Panc1 (cell line): ENCODE measurements at regions not wholly inside any gene's neighbourhood (a gene's known extent, or its start where the extent isn't known, plus 50 kb on each side); places are given as distances from the start of the nearest gene placed in this dataset.

ENCODE experiments used
- ATAC-seq: fragments of 200-7000 bp; cut with Tn5 transposase; 2 replicates; pipeline ENCODE4 v1.9.1; 2020; ENCODE audit warnings: mild to moderate bottlenecking, moderate library complexity
- BruUV-seq: library from RNA; stranded (reverse); fragments of 400-500 nt; replicated peaks from 2 replicates; lab custom pipeline; 2021; lab: Mats Ljungman, UMichigan
- CTCF ChIA-PET: fragments of 300-600 bp; sonication (Branson Sonifier 250); formaldehyde crosslinking; loops from one replicate; lab custom pipeline; 2022; ENCODE audit warnings: antibody characterized with exemption; lab: Charles Lee
- POLR2A ChIA-PET: fragments of 300-600 bp; sonication (Branson Sonifier 250); formaldehyde crosslinking; loops from one replicate; lab custom pipeline; 2022; ENCODE audit warnings: antibody characterized with exemption; lab: Charles Lee
- DNase-seq: peaks from one replicate; pipeline ENCODE4 v3.0.0-alpha.2; 2010; ENCODE audit warnings: low read depth, low spot score
- H3K27ac ChIP-seq: 2 replicates; pipeline ENCODE4 v1.5.1; 2011; ENCODE audit warnings: mild to moderate bottlenecking, low read length, inconsistent platforms
- H3K27me3 ChIP-seq: fragments of 200-500 bp; sonication (Bioruptor generic); 2 replicates; pipeline ENCODE4 v1.6.0; 2014; ENCODE audit warnings: low read length, inconsistent platforms; ENCODE audit not compliant: control insufficient read depth, insufficient read depth
- H3K36me3 ChIP-seq: fragments of 200-500 bp; sonication (Bioruptor generic); 2 replicates; pipeline ENCODE4 v1.5.1; 2014; ENCODE audit warnings: inconsistent platforms, mild to moderate bottlenecking, low read length, moderate library complexity; ENCODE audit not compliant: control insufficient read depth, insufficient read depth
- H3K4me1 ChIP-seq: 2 replicates; pipeline ENCODE4 v1.5.1; 2011; ENCODE audit warnings: inconsistent platforms, mild to moderate bottlenecking, low read length, moderate library complexity; ENCODE audit not compliant: control insufficient read depth, insufficient read depth
- H3K4me3 ChIP-seq, 2 experiments: 2 replicates each; pipeline ENCODE4 v1.5.1; 2011 to 2012; ENCODE audit warnings: low read depth in 2 of 2, low read length in 2 of 2, mild to moderate bottlenecking in 2 of 2, inconsistent platforms in 1 of 2, moderate library complexity in 1 of 2
- H3K9me3 ChIP-seq: fragments of 200-500 bp; sonication (Bioruptor generic); 2 replicates; pipeline ENCODE4 v1.5.1; 2014; ENCODE audit warnings: low read depth, mild to moderate bottlenecking, inconsistent platforms, low read length, moderate library complexity; ENCODE audit not compliant: control insufficient read depth, insufficient read depth
- CTCF ChIP-seq: fragments of 450-650 bp; IDR thresholded peaks from 2 replicates; pipeline ENCODE4 v1.5.1; 2017; ENCODE audit warnings: mild to moderate bottlenecking
- POLR2AphosphoS5 ChIP-seq: IDR thresholded peaks from 2 replicates; pipeline ENCODE4 v1.6.1; 2012; ENCODE audit warnings: mild to moderate bottlenecking, low read depth, low read length, moderate library complexity
- REST ChIP-seq, 2 experiments: IDR thresholded peaks; 2 replicates each; pipeline ENCODE4 v1.6.1; 2011 to 2012; ENCODE audit warnings: low read depth in 2 of 2, control low read depth in 1 of 2, low read length in 1 of 2, mild to moderate bottlenecking in 1 of 2, moderate library complexity in 1 of 2; ENCODE audit not compliant: insufficient read depth in 1 of 2
- SIN3A ChIP-seq: IDR thresholded peaks from 2 replicates; pipeline ENCODE4 v1.6.1; 2012; ENCODE audit warnings: low read depth, mild to moderate bottlenecking, low read length, moderate library complexity, borderline replicate concordance; ENCODE audit not compliant: insufficient read depth
- TCF7L2 ChIP-seq: IDR thresholded peaks from 2 replicates; pipeline ENCODE4 v1.6.1; 2011; ENCODE audit warnings: mild to moderate bottlenecking, low read depth, low read length, inconsistent platforms
- in situ Hi-C: cut with HindIII; loops from 2 replicates; pipeline ENCODE4 v1.10.0; 2016; ENCODE audit warnings: low sequenced_read_pairs, low pct_unique_long_range_greater_than_20kb
- intact Hi-C: fragments of 100-400 bp; cut with micrococcal nuclease; formaldehyde crosslinking; loops from one replicate; pipeline ENCODE4 v1.10.0; 2022; ENCODE audit not compliant: unreplicated experiment

- BruUV-seq: no TSS peak
- Histone ChIP-seq H3K9me3 (no peaks in the 10 kb centered on the region), H3K4me1 (no peaks in the 10 kb centered on the region), H3K36me3 (no peaks in the 10 kb centered on the region), H3K27me3 (peaks cover 2% of the 10 kb centered on the region), H3K4me3 (no peak overlapping the region), H3K27ac (no peak overlapping the region)
- TF ChIP-seq SIN3A: no peak
- TF ChIP-seq CTCF: no peak
- no peak for TF ChIP-seq POLR2AphosphoS5
- no peak for TF ChIP-seq TCF7L2
- TF ChIP-seq REST (IDR thresholded peaks at IDR 0.05; ENCODE audit: insufficient read depth in 1 of 2, low read depth in 2 of 2, low read length in 1 of 2): no peak
- in situ Hi-C loops: no loop called here
- ATAC-seq (no peak), DNase-seq (no peak)
- POLR2A ChIA-PET: interaction anchor here (0.7 kb wide), 1 partner anchor 29 kb away, joined by 3 read pairs; no protein-coding TSS in a partner anchor
- CTCF ChIA-PET: no interaction called here
- intact Hi-C loops: no loop called here
Observed at GRCh38 chr10:131666091-131666490, 234.7 kb upstream of the PPP2R2D start.

- Histone ChIP-seq H3K27ac (no peak overlapping the region), H3K27me3 (peaks cover 2% of the 10 kb centered on the region), H3K36me3 (no peaks in the 10 kb centered on the region), H3K9me3 (no peaks in the 10 kb centered on the region), H3K4me1 (no peaks in the 10 kb centered on the region), H3K4me3 (no peak overlapping the region)
- no peak for TF ChIP-seq TCF7L2
- no peak for TF ChIP-seq REST (IDR thresholded peaks at IDR 0.05; ENCODE audit: insufficient read depth in 1 of 2, low read depth in 2 of 2, low read length in 1 of 2)
- no peak for TF ChIP-seq CTCF
- POLR2A ChIA-PET: no interaction called here
- no TSS peak for BruUV-seq
- DNase-seq (no peak), ATAC-seq (no peak)
- in situ Hi-C loops: no loop called here
- CTCF ChIA-PET: no interaction called here
- intact Hi-C loops: no loop called here
Observed at GRCh38 chr10:131667047-131667446, 233.8 kb upstream of the PPP2R2D start.
